ENCODE measurements at regions not wholly inside any gene's neighbourhood (a gene's known extent, or its start where the extent isn't known, plus 50 kb on each side); places are given as distances from the start of the nearest gene placed in this dataset.

DNA sequence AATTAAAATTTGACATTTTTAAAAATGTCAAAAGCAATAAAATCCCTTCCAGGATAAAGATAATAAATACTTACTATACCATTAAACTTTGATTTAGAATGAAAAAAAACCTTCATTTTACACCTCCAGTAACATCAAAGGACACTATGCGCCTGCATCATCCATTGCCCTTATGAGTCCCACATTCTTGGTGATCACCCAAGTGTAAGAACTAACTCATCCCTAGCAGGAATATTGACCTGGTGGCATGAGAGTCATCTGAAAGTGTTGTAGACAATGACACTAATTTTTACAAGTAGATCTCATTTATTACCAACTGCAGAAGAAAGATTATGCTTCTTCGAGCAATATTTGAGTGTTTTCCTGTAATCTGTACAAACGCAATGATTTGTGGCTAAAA, 1128.9 kb downstream of the EFNB2 start:
- TF ChIP-seq, protein P1, sequence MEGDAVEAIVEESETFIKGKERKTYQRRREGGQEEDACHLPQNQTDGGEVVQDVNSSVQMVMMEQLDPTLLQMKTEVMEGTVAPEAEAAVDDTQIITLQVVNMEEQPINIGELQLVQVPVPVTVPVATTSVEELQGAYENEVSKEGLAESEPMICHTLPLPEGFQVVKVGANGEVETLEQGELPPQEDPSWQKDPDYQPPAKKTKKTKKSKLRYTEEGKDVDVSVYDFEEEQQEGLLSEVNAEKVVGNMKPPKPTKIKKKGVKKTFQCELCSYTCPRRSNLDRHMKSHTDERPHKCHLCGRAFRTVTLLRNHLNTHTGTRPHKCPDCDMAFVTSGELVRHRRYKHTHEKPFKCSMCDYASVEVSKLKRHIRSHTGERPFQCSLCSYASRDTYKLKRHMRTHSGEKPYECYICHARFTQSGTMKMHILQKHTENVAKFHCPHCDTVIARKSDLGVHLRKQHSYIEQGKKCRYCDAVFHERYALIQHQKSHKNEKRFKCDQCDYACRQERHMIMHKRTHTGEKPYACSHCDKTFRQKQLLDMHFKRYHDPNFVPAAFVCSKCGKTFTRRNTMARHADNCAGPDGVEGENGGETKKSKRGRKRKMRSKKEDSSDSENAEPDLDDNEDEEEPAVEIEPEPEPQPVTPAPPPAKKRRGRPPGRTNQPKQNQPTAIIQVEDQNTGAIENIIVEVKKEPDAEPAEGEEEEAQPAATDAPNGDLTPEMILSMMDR (IDR thresholded peaks at IDR 0.05), result no peak
- TF ChIP-seq EP300 (IDR thresholded peaks at IDR 0.05), result no peak
- TF ChIP-seq POLR2AphosphoS5 (IDR thresholded peaks at IDR 0.05), result no peak

Measured in esophagus muscularis mucosa (tissue), 4 donors.